GM10266 (cell line): ENCODE measurements at regions not wholly inside any gene's neighbourhood (a gene's known extent, or its start where the extent isn't known, plus 50 kb on each side); places are given as distances from the start of the nearest gene placed in this dataset.

Experiments used
- DNase-seq: peaks from one replicate; pipeline ENCODE4 v3.0.0; 2012; ENCODE audit errors: extremely low spot score
- CTCF ChIP-seq: IDR thresholded peaks from 2 replicates; pipeline ENCODE4 v1.5.1; 2012; ENCODE audit warnings: mild to moderate bottlenecking, low read depth; ENCODE audit not compliant: control insufficient read depth, insufficient read depth; ENCODE audit errors: missing control alignments

- no peak for DNase-seq
- TF ChIP-seq CTCF = no peak
Observed at GRCh38 chr5:124072570-124072969, 560.6 kb downstream of the CSNK1G3 start.

- no peak for DNase-seq
- TF ChIP-seq CTCF = no peak
Observed at GRCh38 chr5:124071039-124071438, 559.1 kb downstream of the CSNK1G3 start.

GRCh38 chr5:124065508-124065907 is 553.5 kb downstream of the CSNK1G3 start:
- no peak for DNase-seq
- TF ChIP-seq CTCF = no peak

GRCh38 chr5:124064956-124065355 is 553.0 kb downstream of the CSNK1G3 start:
- no peak for TF ChIP-seq CTCF
- no peak for DNase-seq

- no peak for TF ChIP-seq CTCF
- no peak for DNase-seq
Observed at GRCh38 chr5:124061663-124062062, 549.7 kb downstream of the CSNK1G3 start.

GRCh38 chr5:124061068-124061430 is 549.1 kb downstream of the CSNK1G3 start:
- no peak for TF ChIP-seq CTCF
- no peak for DNase-seq

- no peak for TF ChIP-seq CTCF
- no peak for DNase-seq
Observed at GRCh38 chr5:124060413-124061067, 548.6 kb downstream of the CSNK1G3 start.
